ENCODE measurements at regions not wholly inside any gene's neighbourhood (a gene's known extent, or its start where the extent isn't known, plus 50 kb on each side); places are given as distances from the start of the nearest gene placed in this dataset.

DNA sequence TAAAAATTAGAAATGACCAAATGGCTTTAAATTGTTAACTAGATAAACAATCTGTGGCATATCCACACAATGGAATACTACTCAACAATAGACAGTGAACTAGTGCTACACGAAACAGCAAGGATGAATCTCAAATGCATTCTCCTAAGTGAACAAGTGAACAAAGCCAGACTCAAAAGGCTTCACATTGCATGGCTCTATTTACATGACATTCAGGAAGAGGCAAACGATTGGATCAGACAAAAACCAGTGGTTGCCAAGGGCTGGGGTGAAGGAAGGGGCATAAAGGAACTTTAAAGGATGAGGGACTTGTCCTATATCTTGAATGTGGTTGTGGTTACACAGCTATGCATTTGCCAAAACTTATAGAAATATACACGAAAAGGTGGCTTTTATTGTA, 184.3 kb downstream of the RPIA start:
- TF ChIP-seq, protein P1, sequence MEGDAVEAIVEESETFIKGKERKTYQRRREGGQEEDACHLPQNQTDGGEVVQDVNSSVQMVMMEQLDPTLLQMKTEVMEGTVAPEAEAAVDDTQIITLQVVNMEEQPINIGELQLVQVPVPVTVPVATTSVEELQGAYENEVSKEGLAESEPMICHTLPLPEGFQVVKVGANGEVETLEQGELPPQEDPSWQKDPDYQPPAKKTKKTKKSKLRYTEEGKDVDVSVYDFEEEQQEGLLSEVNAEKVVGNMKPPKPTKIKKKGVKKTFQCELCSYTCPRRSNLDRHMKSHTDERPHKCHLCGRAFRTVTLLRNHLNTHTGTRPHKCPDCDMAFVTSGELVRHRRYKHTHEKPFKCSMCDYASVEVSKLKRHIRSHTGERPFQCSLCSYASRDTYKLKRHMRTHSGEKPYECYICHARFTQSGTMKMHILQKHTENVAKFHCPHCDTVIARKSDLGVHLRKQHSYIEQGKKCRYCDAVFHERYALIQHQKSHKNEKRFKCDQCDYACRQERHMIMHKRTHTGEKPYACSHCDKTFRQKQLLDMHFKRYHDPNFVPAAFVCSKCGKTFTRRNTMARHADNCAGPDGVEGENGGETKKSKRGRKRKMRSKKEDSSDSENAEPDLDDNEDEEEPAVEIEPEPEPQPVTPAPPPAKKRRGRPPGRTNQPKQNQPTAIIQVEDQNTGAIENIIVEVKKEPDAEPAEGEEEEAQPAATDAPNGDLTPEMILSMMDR (IDR thresholded peaks at IDR 0.05; ENCODE audit: low read length): no peak
- TF ChIP-seq EZH2 (IDR thresholded peaks at IDR 0.05; ENCODE audit: borderline replicate concordance, low read length): no peak
- Histone ChIP-seq H3K79me2 (ENCODE audit: insufficient read depth, low read length) (no peaks in the 10 kb centered on the region), H3K4me2 (ENCODE audit: low read length) (no peak overlapping the region), H3K4me3 (ENCODE audit: low read depth, low read length, poor library complexity, severe bottlenecking) (no peak overlapping the region), H3K27me3 (ENCODE audit: insufficient read depth, low read length) (no peaks in the 10 kb centered on the region), H4K20me1 (ENCODE audit: insufficient read depth, low read length) (no peaks in the 10 kb centered on the region), H3K4me1 (ENCODE audit: insufficient read depth, low read length, severe bottlenecking) (peaks cover 35% of the 10 kb centered on the region), H3K36me3 (ENCODE audit: insufficient read depth, low read length) (no peaks in the 10 kb centered on the region), H3K9me2 (ENCODE audit: low read depth, low read length) (no peaks in the 10 kb centered on the region), H3F3A (ENCODE audit: insufficient read depth, low read length) (no peaks in the 10 kb centered on the region), H3K9me3 (ENCODE audit: low read length) (no peaks in the 10 kb centered on the region), H3K9ac (ENCODE audit: low read length) (no peak overlapping the region), H2AFZ (ENCODE audit: low read length) (no peak overlapping the region), H3K27ac (ENCODE audit: low read depth, low read length, poor library complexity, severe bottlenecking) (no peak overlapping the region)

DNA sequence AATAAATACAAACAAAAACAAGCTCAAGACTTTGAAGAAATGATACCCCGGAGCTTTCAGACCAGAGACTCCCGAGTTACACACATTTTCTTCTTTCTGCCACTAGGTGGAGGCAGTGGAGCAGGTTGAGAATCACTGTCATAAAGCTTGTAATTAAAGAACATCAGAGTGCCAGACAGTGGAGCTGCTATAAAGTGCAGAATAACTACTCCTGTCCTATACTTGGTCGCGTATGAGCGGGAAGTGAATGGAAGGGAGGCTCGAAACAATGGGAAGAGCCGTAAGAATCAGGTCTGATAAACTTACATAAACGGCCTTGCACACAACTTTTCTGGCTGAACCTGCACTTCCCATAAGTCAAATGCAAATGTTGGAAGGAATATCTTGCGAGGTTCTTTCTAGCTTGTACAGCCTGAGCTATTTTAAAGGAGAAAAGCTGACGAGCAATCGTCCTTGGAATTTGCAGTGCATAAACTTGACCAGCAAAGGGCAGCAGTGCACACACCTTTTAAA, 189.0 kb downstream of the RPIA start:
- Histone ChIP-seq H3K36me3 (ENCODE audit: insufficient read depth, low read length) (no peaks in the 10 kb centered on the region), H3K27me3 (ENCODE audit: insufficient read depth, low read length) (no peaks in the 10 kb centered on the region), H3K4me1 (ENCODE audit: insufficient read depth, low read length, severe bottlenecking) (peaks cover 49% of the 10 kb centered on the region), H3K79me2 (ENCODE audit: insufficient read depth, low read length) (no peaks in the 10 kb centered on the region), H4K20me1 (ENCODE audit: insufficient read depth, low read length) (no peaks in the 10 kb centered on the region), H3K4me2 (ENCODE audit: low read length) (peak overlapping the region; percentile 60), H3K4me3 (ENCODE audit: low read depth, low read length, poor library complexity, severe bottlenecking) (peak overlapping the region; percentile 36), H3K27ac (ENCODE audit: low read depth, low read length, poor library complexity, severe bottlenecking) (peak overlapping the region; percentile 49), H3K9me2 (ENCODE audit: low read depth, low read length) (no peaks in the 10 kb centered on the region), H3K9me3 (ENCODE audit: low read length) (no peaks in the 10 kb centered on the region), H3K9ac (ENCODE audit: low read length) (no peak overlapping the region), H3F3A (ENCODE audit: insufficient read depth, low read length) (no peaks in the 10 kb centered on the region), H2AFZ (ENCODE audit: low read length) (no peak overlapping the region)
- no peak for TF ChIP-seq EZH2 (IDR thresholded peaks at IDR 0.05; ENCODE audit: borderline replicate concordance, low read length)
- TF ChIP-seq, protein P1 (IDR thresholded peaks at IDR 0.05; ENCODE audit: low read length): peak; percentile 58

DNA sequence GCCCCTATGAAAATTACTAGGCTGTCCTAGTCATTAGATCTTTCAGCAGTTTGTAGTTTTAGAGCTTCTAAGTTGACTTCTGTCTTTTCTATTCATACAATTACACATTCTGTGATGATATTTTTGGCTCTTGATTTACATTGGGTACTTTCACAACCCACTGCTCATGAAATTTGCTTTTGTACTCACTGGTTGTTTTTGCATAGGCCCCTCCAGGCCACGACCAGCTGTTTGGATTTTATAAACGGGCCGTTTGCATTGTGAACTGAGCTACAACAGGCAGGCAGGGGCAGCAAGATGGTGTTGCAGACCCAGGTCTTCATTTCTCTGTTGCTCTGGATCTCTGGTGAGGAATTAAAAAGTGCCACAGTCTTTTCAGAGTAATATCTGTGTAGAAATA, 193.8 kb downstream of the RPIA start:
- TF ChIP-seq, protein P1 (IDR thresholded peaks at IDR 0.05; ENCODE audit: low read length): no peak
- TF ChIP-seq EZH2 (IDR thresholded peaks at IDR 0.05; ENCODE audit: borderline replicate concordance, low read length): no peak
- Histone ChIP-seq H3F3A (ENCODE audit: insufficient read depth, low read length) (no peaks in the 10 kb centered on the region), H3K9me2 (ENCODE audit: low read depth, low read length) (no peaks in the 10 kb centered on the region), H3K9ac (ENCODE audit: low read length) (peak overlapping the region; percentile 69), H2AFZ (ENCODE audit: low read length) (no peak overlapping the region), H3K36me3 (ENCODE audit: insufficient read depth, low read length) (no peaks in the 10 kb centered on the region; the same call in 1 of the 2 replicates), H3K4me3 (ENCODE audit: low read depth, low read length, poor library complexity, severe bottlenecking) (peak overlapping the region; percentile 53), H3K4me1 (ENCODE audit: insufficient read depth, low read length, severe bottlenecking) (peaks cover 54% of the 10 kb centered on the region), H3K79me2 (ENCODE audit: insufficient read depth, low read length) (no peaks in the 10 kb centered on the region), H3K27ac (ENCODE audit: low read depth, low read length, poor library complexity, severe bottlenecking) (peak overlapping the region; percentile 90), H3K27me3 (ENCODE audit: insufficient read depth, low read length) (no peaks in the 10 kb centered on the region), H3K4me2 (ENCODE audit: low read length) (peak overlapping the region; percentile 69), H4K20me1 (ENCODE audit: insufficient read depth, low read length) (no peaks in the 10 kb centered on the region), H3K9me3 (ENCODE audit: low read length) (no peaks in the 10 kb centered on the region)
